ENCODE measurements at regions not wholly inside any gene's neighbourhood (a gene's known extent, or its start where the extent isn't known, plus 50 kb on each side); places are given as distances from the start of the nearest gene placed in this dataset.

- no peak overlapping the region for H3K27ac ChIP-seq
- H3K27me3 ChIP-seq = no peaks in the 10 kb centered on the region
- intact Hi-C loops (cut with DNase I; ENCODE audit: low total_unique reads) = no loop called here
- no peaks in the 10 kb centered on the region for H3K4me1 ChIP-seq
- TF ChIP-seq CTCF (IDR thresholded peaks at IDR 0.05) = no peak
- TF ChIP-seq POLR2AphosphoS5 (IDR thresholded peaks at IDR 0.05) = no peak
- no peak for TF ChIP-seq POLR2A (IDR thresholded peaks at IDR 0.05)
- no peaks in the 10 kb centered on the region for H3K36me3 ChIP-seq
- H3K9me3 ChIP-seq = no peaks in the 10 kb centered on the region
- H3K4me3 ChIP-seq = no peak overlapping the region
- no peak for DNase-seq (ENCODE audit: low spot score in 2 of 2)
Observed at GRCh38 chr1:60394436-60394835, 320.9 kb upstream of the C1orf87 start.

GRCh38 chr1:60390593-60391282, 317.2 kb upstream of the C1orf87 start:
- no peak for TF ChIP-seq CTCF (IDR thresholded peaks at IDR 0.05)
- no peak for TF ChIP-seq POLR2A (IDR thresholded peaks at IDR 0.05)
- no peak for TF ChIP-seq POLR2AphosphoS5 (IDR thresholded peaks at IDR 0.05)
- no peaks in the 10 kb centered on the region for H3K36me3 ChIP-seq
- no peak for DNase-seq (ENCODE audit: low spot score in 2 of 2)
- no peaks in the 10 kb centered on the region for H3K4me1 ChIP-seq
- H3K27ac ChIP-seq = no peak overlapping the region
- no peak overlapping the region for H3K4me3 ChIP-seq
- H3K27me3 ChIP-seq = no peaks in the 10 kb centered on the region
- no peaks in the 10 kb centered on the region for H3K9me3 ChIP-seq
- intact Hi-C loops (cut with DNase I; ENCODE audit: low total_unique reads) = no loop called here

GRCh38 chr1:60388092-60388987, 314.8 kb upstream of the C1orf87 start:
- intact Hi-C loops (cut with DNase I; ENCODE audit: low total_unique reads) = no loop called here
- no peak for DNase-seq (ENCODE audit: low spot score in 2 of 2)
- Histone ChIP-seq H3K36me3 (no peaks in the 10 kb centered on the region), H3K4me3 (no peak overlapping the region), H3K9me3 (no peaks in the 10 kb centered on the region), H3K27ac (no peak overlapping the region), H3K4me1 (no peaks in the 10 kb centered on the region), H3K27me3 (no peaks in the 10 kb centered on the region)
- TF ChIP-seq POLR2A (IDR thresholded peaks at IDR 0.05) (no peak), CTCF (IDR thresholded peaks at IDR 0.05) (no peak), POLR2AphosphoS5 (IDR thresholded peaks at IDR 0.05) (no peak)

GRCh38 chr1:60387175-60387574, 313.6 kb upstream of the C1orf87 start:
- H3K27ac ChIP-seq = no peak overlapping the region
- H3K4me1 ChIP-seq = no peaks in the 10 kb centered on the region
- no peak for TF ChIP-seq POLR2A (IDR thresholded peaks at IDR 0.05)
- no peak for TF ChIP-seq CTCF (IDR thresholded peaks at IDR 0.05)
- no peak for TF ChIP-seq POLR2AphosphoS5 (IDR thresholded peaks at IDR 0.05)
- H3K4me3 ChIP-seq = no peak overlapping the region
- intact Hi-C loops (cut with DNase I; ENCODE audit: low total_unique reads) = no loop called here
- H3K9me3 ChIP-seq = no peaks in the 10 kb centered on the region
- H3K36me3 ChIP-seq = no peaks in the 10 kb centered on the region
- no peaks in the 10 kb centered on the region for H3K27me3 ChIP-seq
- DNase-seq (ENCODE audit: low spot score in 2 of 2) = no peak

GRCh38 chr1:60386249-60386648, 312.7 kb upstream of the C1orf87 start:
- Histone ChIP-seq H3K4me1 (no peaks in the 10 kb centered on the region), H3K4me3 (no peak overlapping the region), H3K27me3 (no peaks in the 10 kb centered on the region), H3K9me3 (no peaks in the 10 kb centered on the region), H3K27ac (no peak overlapping the region), H3K36me3 (no peaks in the 10 kb centered on the region)
- TF ChIP-seq CTCF (IDR thresholded peaks at IDR 0.05) (no peak), POLR2A (IDR thresholded peaks at IDR 0.05) (no peak), POLR2AphosphoS5 (IDR thresholded peaks at IDR 0.05) (no peak)
- DNase-seq (ENCODE audit: low spot score in 2 of 2) = no peak
- intact Hi-C loops (cut with DNase I; ENCODE audit: low total_unique reads) = no loop called here

All from breast epithelium (tissue), 4 donors.